GM23248 (cell line): ENCODE measurements at regions not wholly inside any gene's neighbourhood (a gene's known extent, or its start where the extent isn't known, plus 50 kb on each side); places are given as distances from the start of the nearest gene placed in this dataset.

Source experiments
- EZH2 ChIP-seq: fragments of 200-600 bp; sonication (generic); IDR thresholded peaks from 2 replicates; pipeline ENCODE4 v1.6.1; 2018; ENCODE audit warnings: antibody characterized with exemption, mild to moderate bottlenecking; ENCODE audit not compliant: insufficient read depth, poor library complexity, severe bottlenecking
- EZH2phosphoT487 ChIP-seq: fragments of 200-600 bp; sonication (generic); IDR thresholded peaks from 2 replicates; pipeline ENCODE4 v1.6.1; 2018; ENCODE audit warnings: antibody characterized with exemption, moderate library complexity, mild to moderate bottlenecking, low read depth; ENCODE audit not compliant: insufficient read depth

- TF ChIP-seq EZH2 (no peak), EZH2phosphoT487 (no peak)
Measured at GRCh38 chr2:34102339-34102738, 503.2 kb upstream of the FAM98A start.
